GM23338 (cell line): ENCODE measurements at regions not wholly inside any gene's neighbourhood (a gene's known extent, or its start where the extent isn't known, plus 50 kb on each side); places are given as distances from the start of the nearest gene placed in this dataset.

Experiments
- ATAC-seq: fragments of 200-7000 bp; cut with Tn5 transposase; 3 replicates; pipeline ENCODE4 v1.9.1; 2020
- DNase-seq: peaks from one replicate; pipeline ENCODE4 v3.0.0-alpha.2; 2015; ENCODE audit warnings: low spot score
- H2AFZ ChIP-seq: fragments of 200-600 bp; sonication (generic); 2 replicates; pipeline ENCODE4 v1.8.0; 2016; ENCODE audit warnings: antibody characterized with exemption, mild to moderate bottlenecking, moderate library complexity
- H3F3A ChIP-seq: fragments of 200-600 bp; sonication (generic); replicated peaks from 2 replicates; pipeline ENCODE4 v1.8.0; 2017; ENCODE audit warnings: antibody characterized with exemption, mixed run types, low read depth
- H3K27ac ChIP-seq: fragments of 200-600 bp; sonication (generic); 2 replicates; pipeline ENCODE4 v1.6.1; 2016; ENCODE audit warnings: low read depth
- H3K27me3 ChIP-seq: fragments of 200-600 bp; sonication (generic); 2 replicates; pipeline ENCODE4 v1.8.0; 2016; ENCODE audit warnings: mild to moderate bottlenecking, mixed run types, moderate library complexity; ENCODE audit not compliant: insufficient read depth
- H3K36me3 ChIP-seq: fragments of 200-600 bp; sonication (generic); 2 replicates; pipeline ENCODE4 v1.8.0; 2016; ENCODE audit warnings: mild to moderate bottlenecking; ENCODE audit not compliant: insufficient read depth
- H3K4me1 ChIP-seq: fragments of 200-600 bp; sonication (generic); 2 replicates; pipeline ENCODE4 v1.8.0; 2016; ENCODE audit warnings: mild to moderate bottlenecking, moderate library complexity; ENCODE audit not compliant: insufficient read depth
- H3K4me2 ChIP-seq: fragments of 200-600 bp; sonication (generic); 2 replicates; pipeline ENCODE4 v1.7.1; 2017; ENCODE audit warnings: mixed run types
- H3K4me3 ChIP-seq: fragments of 200-600 bp; sonication (generic); 2 replicates; pipeline ENCODE4 v1.6.1; 2016; ENCODE audit warnings: mixed run types
- H3K79me2 ChIP-seq: fragments of 200-600 bp; sonication (generic); replicated peaks from 2 replicates; pipeline ENCODE4 v1.8.0; 2017; ENCODE audit warnings: mild to moderate bottlenecking; ENCODE audit not compliant: insufficient read depth
- H3K9me2 ChIP-seq: fragments of 200-600 bp; sonication (generic); 2 replicates; pipeline ENCODE4 v1.8.0; 2017; ENCODE audit not compliant: insufficient read depth
- H4K20me1 ChIP-seq: fragments of 200-600 bp; sonication (generic); replicated peaks from 2 replicates; pipeline ENCODE4 v1.8.0; 2017; ENCODE audit warnings: mild to moderate bottlenecking; ENCODE audit not compliant: insufficient read depth
- H3K27ac Mint-ChIP-seq: 2 replicates; pipeline ENCODE4 v1.8.0; 2020; ENCODE audit warnings: inconsistent platforms, mild to moderate bottlenecking, moderate library complexity, mixed read lengths
- H3K27me3 Mint-ChIP-seq: 3 replicates; pipeline ENCODE4 v1.8.0; 2022; ENCODE audit warnings: low read depth, mild to moderate bottlenecking, moderate library complexity, mixed read lengths, inconsistent platforms; ENCODE audit not compliant: insufficient read depth, poor library complexity
- H3K36me3 Mint-ChIP-seq: 3 replicates; pipeline ENCODE4 v1.8.0; 2021; ENCODE audit warnings: low read depth, mild to moderate bottlenecking, inconsistent platforms, moderate library complexity, mixed read lengths
- H3K4me1 Mint-ChIP-seq: 3 replicates; pipeline ENCODE4 v1.8.0; 2020; ENCODE audit warnings: mild to moderate bottlenecking, inconsistent platforms, mixed read lengths
- H3K4me3 Mint-ChIP-seq: 3 replicates; pipeline ENCODE4 v1.8.0; 2021; ENCODE audit warnings: moderate library complexity, mild to moderate bottlenecking, inconsistent platforms, mixed read lengths
- H3K9me3 Mint-ChIP-seq: 3 replicates; pipeline ENCODE4 v1.8.0; 2020; ENCODE audit warnings: moderate library complexity, mild to moderate bottlenecking, inconsistent platforms, mixed read lengths
- CTCF ChIP-seq, 2 experiments: fragments of 200-600 bp in 1 of 2; sonication (generic) in 1 of 2; conservative IDR thresholded peaks; 2 replicates each; pipeline versions ENCODE4 v1.5.1 to v1.6.1; 2016 to 2017; ENCODE audit warnings: antibody characterized with exemption in 2 of 2, low read depth in 2 of 2, mild to moderate bottlenecking in 2 of 2, moderate library complexity in 1 of 2
- ETS1 ChIP-seq: IDR thresholded peaks from 2 replicates; pipeline ENCODE4 v1.6.1; 2016; ENCODE audit warnings: antibody characterized with exemption
- EZH2phosphoT487 ChIP-seq: fragments of 200-600 bp; sonication (generic); IDR thresholded peaks from one replicate; pipeline ENCODE4 v1.8.1; 2018; ENCODE audit warnings: antibody characterized with exemption; ENCODE audit not compliant: unreplicated experiment
- JUNB ChIP-seq: IDR thresholded peaks from one replicate; pipeline ENCODE4 v1.6.1; 2016; ENCODE audit warnings: antibody characterized with exemption; ENCODE audit not compliant: unreplicated experiment
- NANOG ChIP-seq: IDR thresholded peaks from 2 replicates; pipeline ENCODE4 v1.6.1; 2016; ENCODE audit warnings: antibody characterized with exemption, borderline replicate concordance
- REST ChIP-seq: IDR thresholded peaks from one replicate; pipeline ENCODE4 v1.6.1; 2018; ENCODE audit warnings: antibody characterized with exemption; ENCODE audit not compliant: unreplicated experiment
- STAT1 ChIP-seq: IDR thresholded peaks from one replicate; pipeline ENCODE4 v1.6.1; 2016; ENCODE audit warnings: antibody characterized with exemption; ENCODE audit not compliant: unreplicated experiment
- ZNF114 ChIP-seq: fragments of 250-450 bp; sonication (Bioruptor Pico); IDR thresholded peaks from 2 replicates; pipeline ENCODE4 v1.5.0; 2020; ENCODE audit warnings: mild to moderate bottlenecking, moderate library complexity
- ZNF331 ChIP-seq: fragments of 250-450 bp; sonication (Bioruptor Pico); IDR thresholded peaks from 2 replicates; pipeline ENCODE4 v1.5.0; 2020; ENCODE audit warnings: low read depth, mild to moderate bottlenecking, moderate library complexity
- ZNF462 ChIP-seq: fragments of 250-450 bp; sonication (Bioruptor Pico); IDR thresholded peaks from 2 replicates; pipeline ENCODE4 v1.5.0; 2020; ENCODE audit warnings: mild to moderate bottlenecking, moderate library complexity

DNA sequence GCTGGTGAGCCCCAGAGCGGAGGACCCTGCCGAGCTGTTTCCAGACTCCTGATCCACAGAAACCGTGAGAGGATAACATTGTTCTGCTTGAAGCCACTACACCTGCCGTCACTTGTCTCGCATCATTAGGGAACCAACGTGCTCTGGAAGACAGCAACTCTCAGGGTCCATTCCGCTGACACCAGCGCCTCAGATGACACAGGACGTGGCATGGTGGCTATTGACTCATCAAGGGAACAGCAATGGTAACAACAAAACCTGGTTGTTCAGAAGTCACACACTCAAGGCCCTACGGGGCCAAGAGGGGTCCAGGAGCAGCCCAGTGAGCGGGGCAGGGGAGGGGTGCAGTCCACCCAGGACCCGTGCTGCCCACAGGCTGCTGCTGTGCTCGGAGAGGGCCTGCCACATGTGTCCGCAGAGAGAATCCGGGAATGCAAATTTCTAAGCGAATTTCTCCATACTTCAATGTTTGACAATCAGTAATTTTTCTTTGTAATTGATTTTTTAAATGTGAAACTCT lies 110.4 kb downstream of the TTLL2 start:
- ATAC-seq, result no peak
- Histone ChIP-seq H3K4me1 (peaks cover 5% of the 10 kb centered on the region), H3K79me2 (no peaks in the 10 kb centered on the region; the same call in 1 of the 2 replicates), H3K9me2 (0 out of 2 replicates have a peak, but pooled peaks cover 5% of the 10 kb centered on the region), H2AFZ (no peak overlapping the region), H3K36me3 (no peaks in the 10 kb centered on the region), H3K4me2 (no peak overlapping the region), H3K4me3 (no peak overlapping the region), H3K27me3 (no peaks in the 10 kb centered on the region), H3K27ac (no peak overlapping the region), H4K20me1 (no peaks in the 10 kb centered on the region), H3F3A (no peaks in the 10 kb centered on the region; the same call in none of the 2 replicates)
- Mint-ChIP-seq H3K36me3 (peaks cover 28% of the 10 kb centered on the region), H3K4me3 (no peak overlapping the region), H3K4me1 (peaks cover 14% of the 10 kb centered on the region), H3K27me3 (peaks cover 1% of the 10 kb centered on the region), H3K27ac (no peak overlapping the region), H3K9me3 (no peaks in the 10 kb centered on the region)
- no peak for DNase-seq
- TF ChIP-seq JUNB, result no peak
- no peak for TF ChIP-seq REST
- TF ChIP-seq ZNF331 (CRISPR knock-in tag), result no peak
- TF ChIP-seq EZH2phosphoT487, result no peak
- no peak for TF ChIP-seq STAT1
- no peak for TF ChIP-seq ETS1
- TF ChIP-seq ZNF462 (CRISPR knock-in tag), result no peak
- no peak for TF ChIP-seq CTCF (conservative IDR thresholded peaks at IDR 0.05; ENCODE audit: low read depth in 2 of 2)
- TF ChIP-seq NANOG, result no peak
- no peak for TF ChIP-seq ZNF114 (CRISPR knock-in tag)
